ENCODE measurements at regions not wholly inside any gene's neighbourhood (a gene's known extent, or its start where the extent isn't known, plus 50 kb on each side); places are given as distances from the start of the nearest gene placed in this dataset.
A peak's percentile ranks its signal among the peaks of the same experiment; 100 is the strongest.

GRCh38 chr6:145352382-145353080, 382.8 kb downstream of the EPM2A start:
- DNase-seq = no peak

GRCh38 chr6:145360865-145361264, 374.5 kb downstream of the EPM2A start:
- DNase-seq = no peak

GRCh38 chr6:145367149-145367548, 368.2 kb downstream of the EPM2A start:
- no peak for DNase-seq

- no peak for DNase-seq
Observed at GRCh38 chr6:145368075-145368474, 367.2 kb downstream of the EPM2A start.

DNA sequence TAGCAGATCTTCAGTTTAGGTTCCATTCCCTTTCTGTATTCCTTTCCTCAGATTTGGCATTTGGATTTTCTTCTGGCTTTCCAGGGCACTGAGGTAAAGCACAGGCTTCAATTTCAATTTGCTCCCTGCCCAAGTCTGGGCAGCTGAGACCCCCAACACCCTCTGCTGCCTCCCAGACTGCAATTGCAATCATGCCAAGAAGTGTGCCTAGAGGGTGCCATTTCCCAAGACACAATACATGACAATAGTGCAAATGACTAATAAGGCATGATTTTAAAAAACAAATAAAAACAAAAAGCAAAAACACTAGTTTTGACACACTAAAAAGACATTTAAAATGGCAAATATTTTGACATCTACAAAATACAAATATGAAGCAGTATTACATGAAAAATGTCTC, 364.8 kb downstream of the EPM2A start:
- DNase-seq = no peak

DNA sequence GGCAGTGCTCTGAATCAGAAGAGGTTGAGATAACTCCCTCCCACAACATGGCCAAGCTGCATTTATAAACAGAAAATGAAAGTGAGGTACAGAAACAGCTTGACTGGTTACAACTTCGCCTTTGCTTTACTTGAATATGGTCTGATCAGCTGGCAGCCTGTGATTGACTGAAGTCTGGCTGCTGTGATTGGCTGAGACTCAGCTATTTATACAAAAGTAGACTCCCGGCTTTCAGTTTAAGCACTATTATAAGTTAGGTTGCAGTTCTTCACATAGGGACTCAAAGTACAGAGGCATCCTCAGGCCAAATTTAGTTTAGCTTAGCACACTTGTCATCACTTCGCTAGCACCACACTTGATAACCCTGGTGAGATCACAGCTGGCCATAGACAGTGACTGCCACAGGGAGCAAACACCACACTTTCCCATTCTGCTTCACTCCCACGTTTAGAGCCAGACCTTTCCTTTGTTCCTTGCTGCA, 362.6 kb downstream of the EPM2A start:
- DNase-seq = peak in 2 of 5 experiments; percentile 22 to 87

DNA sequence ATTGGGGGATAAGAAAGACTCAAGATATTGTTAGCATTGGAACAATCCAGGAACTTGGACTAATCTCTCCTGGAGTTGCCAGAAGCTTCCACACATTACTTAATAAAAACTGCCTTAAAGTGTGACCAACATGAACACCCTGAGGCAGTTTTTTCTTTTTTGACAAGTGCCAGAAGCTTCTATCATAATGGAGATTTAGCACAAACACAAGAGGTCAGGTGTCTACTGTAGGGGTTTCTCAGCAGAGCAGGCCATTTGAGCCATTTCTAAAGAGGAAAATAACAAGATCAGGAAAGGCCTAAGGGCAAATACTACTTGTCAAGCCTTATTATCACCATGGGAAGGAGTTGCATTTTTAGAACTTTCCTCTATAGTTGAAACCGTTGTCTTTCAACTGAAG, 361.5 kb downstream of the EPM2A start:
- DNase-seq = no peak

DNA sequence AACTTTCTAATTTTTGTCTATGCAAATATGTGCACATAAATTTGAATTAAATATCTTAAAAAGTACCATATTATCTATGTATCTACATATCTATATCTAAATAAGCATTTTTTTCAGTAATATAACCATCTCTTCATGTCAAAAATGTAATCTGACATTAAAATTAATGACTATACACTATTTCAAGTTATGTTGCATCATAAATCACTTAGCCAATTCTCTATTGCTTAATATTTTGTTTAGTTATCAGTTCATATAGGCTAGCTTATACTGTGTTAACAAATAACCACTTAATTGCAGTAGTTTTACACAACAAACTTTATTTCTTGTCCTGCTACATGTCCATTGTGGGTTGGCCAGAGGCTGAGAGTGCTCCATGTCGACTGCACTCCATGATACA, 360.8 kb downstream of the EPM2A start:
- DNase-seq = no peak

GRCh38 chr6:145375502-145375901, 359.8 kb downstream of the EPM2A start:
- no peak for DNase-seq

GRCh38 chr6:145380186-145380585, 355.1 kb downstream of the EPM2A start:
- DNase-seq = no peak

DNA sequence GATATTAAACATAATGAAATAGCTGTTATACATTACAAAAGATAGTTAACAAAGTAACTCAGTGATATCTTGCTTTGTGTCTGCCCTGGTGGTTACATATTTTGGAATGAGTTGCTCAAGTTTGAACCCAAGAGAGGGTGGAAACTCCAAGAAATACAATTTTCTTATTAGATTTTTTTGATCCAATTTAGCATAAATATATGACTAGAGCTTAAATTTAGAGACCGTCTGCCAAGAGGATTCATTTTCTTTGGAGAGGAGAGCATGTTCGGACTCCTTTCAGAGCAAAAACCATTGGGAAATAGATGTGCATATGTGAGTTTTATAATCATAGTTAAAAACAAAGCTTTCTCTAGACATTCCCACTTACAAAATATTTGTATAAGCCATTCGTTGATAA, 353.4 kb downstream of the EPM2A start:
- DNase-seq = no peak

- DNase-seq = no peak
Observed at GRCh38 chr6:145383428-145383827, 351.9 kb downstream of the EPM2A start.

- no peak for DNase-seq
Observed at GRCh38 chr6:145384503-145384902, 350.8 kb downstream of the EPM2A start.

DNA sequence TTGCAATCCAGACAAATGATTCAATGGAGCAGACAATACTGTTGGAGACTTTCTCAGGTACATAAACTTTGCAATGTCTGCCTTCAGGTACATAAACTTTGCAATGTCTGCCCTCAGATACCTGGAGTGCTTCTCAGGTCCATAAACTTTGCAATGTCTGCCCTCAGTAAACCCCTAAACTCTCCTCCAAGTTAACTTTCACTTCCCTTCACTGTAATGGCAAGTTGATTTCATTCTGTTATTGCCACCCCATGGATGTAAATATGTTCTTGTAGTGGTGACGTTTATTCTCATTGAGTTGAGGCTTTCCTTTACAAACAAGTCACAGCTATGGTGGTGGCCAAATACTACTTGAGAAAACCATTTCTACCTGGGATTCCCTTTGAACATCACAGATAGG, 338.8 kb downstream of the EPM2A start:
- DNase-seq = no peak

DNA sequence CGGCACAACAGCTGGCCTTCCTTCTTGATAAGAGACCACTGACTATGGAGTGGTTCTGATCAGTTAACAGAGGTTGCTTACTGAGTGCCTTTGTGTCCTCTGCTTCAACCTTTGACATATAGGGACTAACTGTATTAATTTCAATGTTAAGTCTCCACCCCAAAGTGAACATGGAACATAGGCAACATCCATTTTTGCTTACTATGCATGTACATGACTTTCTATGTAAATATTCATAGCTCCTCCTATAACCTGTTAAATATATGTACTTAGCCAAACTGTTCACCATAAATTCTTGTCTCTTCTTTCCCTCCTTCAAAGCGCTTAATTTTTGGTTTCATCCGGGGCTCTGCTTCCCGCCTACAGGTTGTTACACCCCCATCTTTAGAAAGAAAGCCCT, 334.8 kb downstream of the EPM2A start:
- no peak for DNase-seq

GRCh38 chr6:145405006-145405551, 330.2 kb downstream of the EPM2A start:
- DNase-seq = no peak

DNA sequence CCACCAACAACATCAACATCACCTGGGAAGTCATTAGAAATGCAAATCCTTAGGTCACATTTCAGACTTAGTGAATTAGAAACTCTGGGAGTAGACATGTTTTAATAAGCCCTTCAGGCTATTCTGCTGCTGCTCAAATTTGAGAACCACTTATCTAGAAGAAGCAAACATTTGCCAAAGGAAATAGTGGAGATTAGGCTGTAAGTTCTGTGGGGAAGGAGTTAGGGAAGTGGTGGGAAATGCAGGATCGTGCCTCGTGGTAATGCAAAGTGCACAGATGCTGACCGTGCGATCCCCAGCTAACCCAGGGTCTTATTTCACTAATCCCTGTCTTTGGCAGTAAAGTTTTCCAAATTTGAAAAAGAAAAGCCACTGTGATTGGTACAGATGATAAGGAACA, 328.5 kb downstream of the EPM2A start:
- DNase-seq = no peak

- no peak for DNase-seq
Observed at GRCh38 chr6:145415616-145416015, 319.7 kb downstream of the EPM2A start.

- no peak for DNase-seq
Observed at GRCh38 chr6:145420599-145420998, 314.7 kb downstream of the EPM2A start.

GRCh38 chr6:145423936-145424335, 311.4 kb downstream of the EPM2A start:
- no peak for DNase-seq

GRCh38 chr6:145427232-145427631, 308.1 kb downstream of the EPM2A start:
- DNase-seq = no peak

DNA sequence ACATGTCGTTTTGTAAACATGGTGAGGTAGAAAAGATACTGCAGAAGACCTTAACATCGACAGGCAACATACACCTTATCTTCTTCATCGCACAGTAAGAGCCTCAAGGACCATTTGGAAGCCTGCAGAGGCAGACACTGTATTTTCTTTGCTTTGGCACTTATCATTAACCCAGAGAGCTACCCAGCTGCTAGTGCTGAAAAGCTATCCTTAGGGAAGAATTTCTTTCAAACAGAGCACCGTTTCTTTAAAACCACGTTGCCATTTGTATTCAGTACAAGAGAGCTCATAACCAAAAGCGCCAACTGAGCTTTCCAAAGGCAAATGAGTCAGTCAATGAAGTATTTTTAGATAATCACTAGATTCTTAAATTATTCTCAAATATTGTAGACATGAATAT, 306.6 kb downstream of the EPM2A start:
- no peak for DNase-seq

- no peak for DNase-seq
Observed at GRCh38 chr6:145442110-145442509, 293.2 kb downstream of the EPM2A start.

- no peak for DNase-seq
Observed at GRCh38 chr6:145445674-145446073, 289.6 kb downstream of the EPM2A start.

DNA sequence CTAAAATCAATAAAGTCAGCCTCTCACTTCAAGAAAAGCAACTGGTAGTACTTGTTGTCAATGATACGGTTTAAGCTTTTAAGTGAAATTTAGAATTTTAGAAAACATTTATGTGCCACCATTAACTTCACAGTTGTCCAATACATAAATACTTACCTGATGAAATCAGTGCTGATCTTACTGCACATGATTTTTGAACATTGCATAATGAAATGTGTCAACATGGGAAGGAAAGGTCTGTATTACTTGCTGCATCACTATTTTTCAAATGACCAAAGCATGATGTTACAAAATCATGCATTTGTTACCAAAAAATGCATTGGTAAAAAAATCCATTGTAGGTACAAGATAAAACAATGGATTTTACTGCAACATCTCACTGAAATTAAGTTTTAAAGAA, 284.3 kb downstream of the EPM2A start:
- no peak for DNase-seq
